B cell (primary cell): ENCODE measurements at regions not wholly inside any gene's neighbourhood (a gene's known extent, or its start where the extent isn't known, plus 50 kb on each side); places are given as distances from the start of the nearest gene placed in this dataset.

ENCODE experiments used
- ATAC-seq: fragments of 200-7000 bp; cut with Tn5 transposase; one replicate; pipeline ENCODE4 v1.10.0; 2021; ENCODE audit warnings: low read depth, mild to moderate bottlenecking, moderate number of reproducible peaks, moderate library complexity
- CTCF ChIA-PET: fragments of 350-600 bp; sonication (Branson Sonifier 250); formaldehyde crosslinking; loops from one replicate; lab custom pipeline; 2021; ENCODE audit warnings: antibody characterized with exemption, inconsistent platforms; lab: Charles Lee
- POLR2A ChIA-PET: fragments of 350-600 bp; sonication (Branson Sonifier 250); formaldehyde crosslinking; loops from one replicate; lab custom pipeline; 2021; ENCODE audit warnings: antibody characterized with exemption; lab: Charles Lee
- DNase-seq: peaks from one replicate; pipeline ENCODE4 v3.0.0; 2013
- H2AFZ ChIP-seq: 2 replicates; pipeline ENCODE4 v1.6.1; 2012; ENCODE audit warnings: mild to moderate bottlenecking, low read depth, low read length; ENCODE audit not compliant: insufficient read depth, poor library complexity, severe bottlenecking
- H3K27ac ChIP-seq, 2 donors: 1 replicate in 1 of 2; 2 replicates in 1 of 2; pipeline ENCODE4 v1.5.1; 2012 to 2013; ENCODE audit warnings: low read length in 2 of 2, mild to moderate bottlenecking in 2 of 2, moderate library complexity in 1 of 2
- H3K27me3 ChIP-seq, 4 experiments: fragments of 200-600 bp in 1 of 4; sonication (generic) in 1 of 4; replicated peaks in 1 of 4; 1 replicate in 2 of 4; 2 replicates in 2 of 4; pipeline versions ENCODE4 v1.6.1 to v1.7.0; 2013 to 2016; ENCODE audit warnings: low read length in 3 of 4, mild to moderate bottlenecking in 2 of 4, mixed read lengths in 1 of 4, moderate library complexity in 1 of 4; ENCODE audit not compliant: insufficient read depth in 4 of 4, control insufficient read depth in 3 of 4; ENCODE audit errors: control extremely low read depth in 1 of 4
- H3K36me3 ChIP-seq, 2 experiments: replicated peaks in 1 of 2; 1 replicate in 1 of 2; 2 replicates in 1 of 2; pipeline versions ENCODE4 v1.6.1 to v1.7.1; 2013; ENCODE audit warnings: low read length in 1 of 2; ENCODE audit not compliant: insufficient read depth in 2 of 2, control insufficient read depth in 1 of 2; ENCODE audit errors: control extremely low read depth in 1 of 2, extremely low read depth in 1 of 2
- H3K4me1 ChIP-seq, 2 donors: fragments of 200-600 bp in 1 of 2; sonication (generic) in 1 of 2; 1 replicate in 1 of 2; 2 replicates in 1 of 2; pipeline versions ENCODE4 v1.5.1 to v1.6.1; 2013 to 2017; ENCODE audit warnings: low read length in 2 of 2; ENCODE audit not compliant: control insufficient read depth in 2 of 2, insufficient read depth in 2 of 2
- H3K4me2 ChIP-seq: replicated peaks from 2 replicates; pipeline ENCODE3; 2012; ENCODE audit warnings: mild to moderate bottlenecking, low read depth, low read length; ENCODE audit not compliant: poor library complexity, severe bottlenecking
- H3K4me3 ChIP-seq, 5 experiments: fragments of 200-600 bp in 1 of 5; sonication (generic) in 1 of 5; 1 replicate in 3 of 5; 2 replicates in 2 of 5; pipeline versions ENCODE4 v1.5.1 to v1.7.0; 2011 to 2016; ENCODE audit warnings: low read length in 4 of 5, mild to moderate bottlenecking in 4 of 5, low read depth in 2 of 5, control low read depth in 1 of 5, moderate library complexity in 1 of 5; ENCODE audit not compliant: insufficient read depth in 1 of 5; ENCODE audit errors: control extremely low read depth in 1 of 5, extremely low read depth in 1 of 5
- H3K79me2 ChIP-seq: fragments of 200-600 bp; sonication (generic); one replicate; pipeline ENCODE4 v1.6.0; 2016; ENCODE audit warnings: low read length; ENCODE audit not compliant: control insufficient read depth, insufficient read depth
- H3K9ac ChIP-seq: fragments of 200-600 bp; sonication (generic); 2 replicates; pipeline ENCODE4 v1.6.1; 2017; ENCODE audit warnings: mild to moderate bottlenecking, low read length, moderate library complexity
- H3K9me3 ChIP-seq, 3 donors: one replicate each; pipeline versions ENCODE4 v1.6.1 to v1.7.1; 2013; ENCODE audit warnings: low read length in 2 of 3; ENCODE audit not compliant: control insufficient read depth in 2 of 3, insufficient read depth in 1 of 3; ENCODE audit errors: control extremely low read depth in 1 of 3
- H4K20me1 ChIP-seq: 2 replicates; pipeline ENCODE4 v1.6.0; 2012; ENCODE audit warnings: mild to moderate bottlenecking, low read length; ENCODE audit not compliant: insufficient read depth, control insufficient read depth, poor library complexity, severe bottlenecking
- H3K27ac Mint-ChIP-seq: one replicate; pipeline ENCODE4 v1.8.0; 2021; ENCODE audit warnings: mixed read lengths
- H3K27me3 Mint-ChIP-seq: one replicate; pipeline ENCODE4 v1.8.0; 2021; ENCODE audit warnings: mixed read lengths
- H3K4me1 Mint-ChIP-seq: one replicate; pipeline ENCODE4 v1.8.0; 2021; ENCODE audit warnings: mixed read lengths
- H3K4me3 Mint-ChIP-seq: one replicate; pipeline ENCODE4 v1.8.0; 2021; ENCODE audit warnings: mixed read lengths
- H3K9me3 Mint-ChIP-seq: one replicate; pipeline ENCODE4 v1.8.0; 2022; ENCODE audit warnings: mixed read lengths; ENCODE audit not compliant: insufficient read depth
- EZH2 ChIP-seq: IDR thresholded peaks from 2 replicates; pipeline ENCODE4 v1.6.1; 2012; ENCODE audit warnings: borderline replicate concordance, low read depth, mild to moderate bottlenecking, moderate library complexity, low read length; ENCODE audit not compliant: insufficient read depth, poor library complexity, severe bottlenecking
- WGBS: methylation state at CpG from one replicate; pipeline ENCODE4 v1.1.5; 2013; ENCODE audit warnings: missing lambda C conversion rate; ENCODE audit not compliant: insufficient coverage; 5-methylcytosine and 5-hydroxymethylcytosine counted together
- intact Hi-C: fragments of 100-400 bp; cut with micrococcal nuclease; formaldehyde crosslinking; loops from one replicate; pipeline ENCODE4 v1.10.0; 2022
- TF ChIP-seq, protein P1 (sequence below): fragments of 200-600 bp; IDR thresholded peaks from one replicate; pipeline ENCODE4 v1.8.0; 2022; ENCODE audit warnings: antibody characterized with exemption, mild to moderate bottlenecking

DNA sequence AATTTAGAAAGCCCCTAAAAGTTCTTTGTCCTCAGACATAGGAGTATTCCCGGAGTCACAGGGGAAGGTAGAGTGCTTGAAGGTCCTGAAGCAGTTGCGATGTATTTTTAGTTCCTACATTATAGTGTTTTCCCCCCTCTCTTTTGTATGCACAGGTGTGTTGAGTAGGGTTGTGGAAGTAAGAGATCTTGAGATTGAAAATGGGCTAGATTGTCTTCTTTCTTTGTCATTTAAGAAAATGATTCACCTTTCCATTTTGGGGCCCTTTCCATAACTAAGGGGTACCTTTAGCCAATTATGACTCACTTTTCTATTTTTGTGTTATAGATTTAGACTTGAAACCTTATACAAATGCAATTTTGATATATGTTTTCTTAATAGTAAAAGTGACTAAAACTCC lies 75.8 kb upstream of the AFF2 start:
- no peak overlapping the region for H3K27ac ChIP-seq
- DNase-seq (no peak), ATAC-seq (no peak)
- Mint-ChIP-seq H3K27me3 (no peaks in the 10 kb centered on the region), H3K4me1 (no peaks in the 10 kb centered on the region), H3K4me3 (no peak overlapping the region), H3K27ac (no peak overlapping the region), H3K9me3 (no peaks in the 10 kb centered on the region)
- intact Hi-C loops, result no loop called here
- no peaks in the 10 kb centered on the region for H4K20me1 ChIP-seq
- WGBS, result no CpG with 5 or more reads among the region's 2 CpGs
- no peak overlapping the region for H2AFZ ChIP-seq
- no peak overlapping the region for H3K4me3 ChIP-seq
- H3K4me2 ChIP-seq, result no peak overlapping the region
- no peaks in the 10 kb centered on the region for H3K4me1 ChIP-seq
- CTCF ChIA-PET, result no interaction called here
- no peaks in the 10 kb centered on the region for H3K36me3 ChIP-seq
- POLR2A ChIA-PET, result no interaction called here
- H3K9ac ChIP-seq, result no peak overlapping the region
- H3K27me3 ChIP-seq, result no peaks in the 10 kb centered on the region
- no peak for TF ChIP-seq EZH2
- TF ChIP-seq, protein P1, sequence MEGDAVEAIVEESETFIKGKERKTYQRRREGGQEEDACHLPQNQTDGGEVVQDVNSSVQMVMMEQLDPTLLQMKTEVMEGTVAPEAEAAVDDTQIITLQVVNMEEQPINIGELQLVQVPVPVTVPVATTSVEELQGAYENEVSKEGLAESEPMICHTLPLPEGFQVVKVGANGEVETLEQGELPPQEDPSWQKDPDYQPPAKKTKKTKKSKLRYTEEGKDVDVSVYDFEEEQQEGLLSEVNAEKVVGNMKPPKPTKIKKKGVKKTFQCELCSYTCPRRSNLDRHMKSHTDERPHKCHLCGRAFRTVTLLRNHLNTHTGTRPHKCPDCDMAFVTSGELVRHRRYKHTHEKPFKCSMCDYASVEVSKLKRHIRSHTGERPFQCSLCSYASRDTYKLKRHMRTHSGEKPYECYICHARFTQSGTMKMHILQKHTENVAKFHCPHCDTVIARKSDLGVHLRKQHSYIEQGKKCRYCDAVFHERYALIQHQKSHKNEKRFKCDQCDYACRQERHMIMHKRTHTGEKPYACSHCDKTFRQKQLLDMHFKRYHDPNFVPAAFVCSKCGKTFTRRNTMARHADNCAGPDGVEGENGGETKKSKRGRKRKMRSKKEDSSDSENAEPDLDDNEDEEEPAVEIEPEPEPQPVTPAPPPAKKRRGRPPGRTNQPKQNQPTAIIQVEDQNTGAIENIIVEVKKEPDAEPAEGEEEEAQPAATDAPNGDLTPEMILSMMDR, result no peak
- H3K79me2 ChIP-seq, result no peaks in the 10 kb centered on the region
- no peaks in the 10 kb centered on the region for H3K9me3 ChIP-seq

DNA sequence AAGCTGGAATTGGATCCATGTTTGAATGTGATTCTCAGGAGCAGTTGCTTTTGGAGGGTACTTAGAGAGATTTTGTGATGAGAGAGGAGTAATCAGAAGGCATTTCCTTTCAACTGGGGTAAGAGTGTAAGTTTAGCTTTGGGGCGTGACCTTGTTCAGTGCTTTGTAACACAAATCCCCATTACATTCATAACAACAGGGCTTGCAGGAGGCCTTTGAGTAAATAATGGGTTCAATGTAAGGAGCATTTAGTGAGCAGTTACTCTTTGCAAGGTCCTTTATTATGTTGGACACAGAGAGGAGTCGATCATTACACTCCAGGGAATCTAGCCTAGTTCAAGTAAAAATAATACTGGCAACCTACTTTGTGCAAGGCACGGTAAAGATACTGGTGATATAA lies 74.0 kb upstream of the AFF2 start:
- POLR2A ChIA-PET, result no interaction called here

More for the DNA sequence above, 74.0 kb upstream of the AFF2 start:
- no CpG with 5 or more reads among the region's 3 CpGs for WGBS
- CTCF ChIA-PET, result no interaction called here
- H3K27ac ChIP-seq, result no peak overlapping the region
- no peaks in the 10 kb centered on the region for H3K9me3 ChIP-seq
- H3K79me2 ChIP-seq, result no peaks in the 10 kb centered on the region
- no peak for ATAC-seq
- Mint-ChIP-seq H3K27ac (no peak overlapping the region), H3K9me3 (no peaks in the 10 kb centered on the region), H3K27me3 (no peaks in the 10 kb centered on the region), H3K4me3 (no peak overlapping the region), H3K4me1 (no peaks in the 10 kb centered on the region)
- H3K4me1 ChIP-seq, result no peaks in the 10 kb centered on the region
- H3K27me3 ChIP-seq, result no peaks in the 10 kb centered on the region
- no peak overlapping the region for H3K4me3 ChIP-seq
- no peaks in the 10 kb centered on the region for H3K36me3 ChIP-seq
- intact Hi-C loops, result no loop called here
- TF ChIP-seq EZH2, result no peak
- TF ChIP-seq, protein P1, result no peak
- no peak for DNase-seq
- H3K9ac ChIP-seq, result no peak overlapping the region
- no peak overlapping the region for H2AFZ ChIP-seq
- no peaks in the 10 kb centered on the region for H4K20me1 ChIP-seq
- H3K4me2 ChIP-seq, result no peak overlapping the region
